ENCODE measurements at regions not wholly inside any gene's neighbourhood (a gene's known extent, or its start where the extent isn't known, plus 50 kb on each side); places are given as distances from the start of the nearest gene placed in this dataset.
"Not testable (repeated sequence)": the region's sequence is repeated elsewhere in the genome, so short reads cannot be mapped to it uniquely, and the experiment has no call there.

GRCh38 chr2:61593648-61594047, 55.5 kb upstream of the XPO1 start:
- intact Hi-C loops (cut with micrococcal nuclease); H3K4me1 Mint-ChIP-seq (ENCODE audit: low read depth): not testable (repeated sequence)

GRCh38 chr2:61590214-61590613, 52.1 kb upstream of the XPO1 start:
- DNase-seq (ENCODE audit: low spot score): no peak

More at GRCh38 chr2:61593648-61594047, 55.5 kb upstream of the XPO1 start:
- H3K27ac Mint-ChIP-seq; H3K4me3 Mint-ChIP-seq; H3K9me3 Mint-ChIP-seq; DNase-seq (ENCODE audit: low spot score); H3K36me3 Mint-ChIP-seq (ENCODE audit: low read depth): not testable (repeated sequence)
- H3K27me3 Mint-ChIP-seq (ENCODE audit: insufficient read depth): peaks cover 11% of the 10 kb centered on the region

GRCh38 chr2:61588566-61588965, 50.4 kb upstream of the XPO1 start:
- Mint-ChIP-seq H3K27ac (no peak overlapping the region), H3K27me3 (ENCODE audit: insufficient read depth) (peaks cover 16% of the 10 kb centered on the region), H3K4me3 (no peak overlapping the region), H3K9me3 (no peaks in the 10 kb centered on the region), H3K4me1 (ENCODE audit: low read depth) (no peaks in the 10 kb centered on the region), H3K36me3 (ENCODE audit: low read depth) (no peaks in the 10 kb centered on the region)
- intact Hi-C loops (cut with micrococcal nuclease): no loop called here
- no peak for DNase-seq (ENCODE audit: low spot score)

More at GRCh38 chr2:61590214-61590613, 52.1 kb upstream of the XPO1 start:
- H3K27me3 Mint-ChIP-seq (ENCODE audit: insufficient read depth): peaks cover 16% of the 10 kb centered on the region
- H3K9me3 Mint-ChIP-seq: no peaks in the 10 kb centered on the region
- H3K4me3 Mint-ChIP-seq: no peak overlapping the region
- no peaks in the 10 kb centered on the region for H3K36me3 Mint-ChIP-seq (ENCODE audit: low read depth)
- H3K4me1 Mint-ChIP-seq (ENCODE audit: low read depth): no peaks in the 10 kb centered on the region
- intact Hi-C loops (cut with micrococcal nuclease): no loop called here
- H3K27ac Mint-ChIP-seq: no peak overlapping the region

All from activated T-helper 1 cell treated with anti-CD3 and anti-CD28 coated beads, Interleukin-12 subunit alpha, Interleukin-12 subunit beta, Interleukin-2, Interleukin-4 antibody, amounts not matched to agents 30 ng/mL and 10 ng/mL and 1 ng/mL, durations not matched to agents 14 hours and 24 hours and 36 hours (primary cell).